HG03060 (cell line): ENCODE measurements at regions not wholly inside any gene's neighbourhood (a gene's known extent, or its start where the extent isn't known, plus 50 kb on each side); places are given as distances from the start of the nearest gene placed in this dataset.

ENCODE experiments used
- ATAC-seq: cut with Tn5 transposase; IDR thresholded peaks from one replicate; pipeline ENCODE4 v1.9.1; 2021; ENCODE audit warnings: low read depth, moderate number of reproducible peaks; ENCODE audit not compliant: unreplicated experiment

DNA sequence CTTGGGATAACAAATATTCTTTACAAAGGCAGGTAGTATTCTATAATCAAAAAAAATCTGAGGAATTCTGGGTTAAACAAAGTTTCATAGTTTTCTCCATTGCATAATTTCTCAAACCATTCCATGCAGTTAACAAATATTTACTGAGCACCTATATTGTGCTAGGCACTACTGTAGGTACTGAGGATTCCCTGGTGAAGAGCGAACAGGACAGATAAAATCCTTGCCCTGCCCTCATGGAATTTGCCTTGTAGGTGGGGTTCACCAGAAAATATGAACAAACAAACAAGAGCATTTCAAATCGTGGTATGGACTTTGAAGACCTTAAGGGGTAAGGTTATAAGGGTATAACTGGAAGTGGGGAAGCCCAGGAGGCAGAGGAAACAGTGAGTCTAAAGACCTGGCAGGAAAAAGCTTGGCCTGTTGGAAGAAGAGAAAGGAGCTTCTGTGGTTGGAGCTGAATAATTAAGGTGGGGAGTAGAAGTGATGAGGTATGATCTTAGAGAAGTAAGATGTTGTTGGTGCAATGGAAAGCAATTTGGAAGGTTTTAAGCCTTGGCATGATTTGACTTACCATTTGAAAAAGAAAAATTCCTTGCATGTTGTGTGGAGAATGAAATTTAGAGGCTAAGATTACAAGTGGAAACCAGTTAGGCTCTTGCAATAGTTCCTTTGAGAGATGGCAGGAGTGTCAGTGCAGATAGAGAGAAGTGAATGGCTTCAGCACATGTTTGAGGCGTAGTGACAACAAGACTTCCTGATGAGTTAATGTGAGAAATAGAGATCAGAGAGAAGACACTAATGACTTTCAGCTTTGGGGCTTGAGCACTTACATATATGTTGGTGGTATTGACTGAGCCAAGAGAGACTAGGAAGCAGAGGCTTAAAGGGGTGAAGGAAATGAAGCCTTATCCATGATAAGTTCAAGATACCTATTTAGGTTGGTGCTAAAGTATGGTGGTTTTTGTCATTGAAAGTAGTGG lies 55.7 kb upstream of the PICALM start:
- peak; percentile 39 for ATAC-seq

DNA sequence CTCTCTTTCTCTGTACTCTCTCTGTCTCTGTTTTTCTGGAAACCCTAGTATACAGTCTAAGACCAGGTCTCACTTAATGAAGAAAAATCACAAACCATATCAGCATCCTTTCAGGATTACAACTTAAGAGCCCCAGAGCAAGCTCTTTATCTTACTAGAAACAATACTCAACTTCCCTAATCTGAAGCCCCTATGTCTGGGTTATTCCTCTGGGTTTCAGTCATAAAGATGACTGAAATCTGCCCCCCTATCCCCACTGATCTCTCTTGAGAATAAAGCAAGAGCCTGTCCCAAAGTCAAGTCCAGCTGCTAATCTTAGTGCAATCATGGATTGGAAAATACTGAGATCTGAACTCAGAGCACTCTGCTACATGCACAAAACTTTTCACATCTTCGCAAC lies 53.9 kb upstream of the PICALM start:
- ATAC-seq, result no peak

DNA sequence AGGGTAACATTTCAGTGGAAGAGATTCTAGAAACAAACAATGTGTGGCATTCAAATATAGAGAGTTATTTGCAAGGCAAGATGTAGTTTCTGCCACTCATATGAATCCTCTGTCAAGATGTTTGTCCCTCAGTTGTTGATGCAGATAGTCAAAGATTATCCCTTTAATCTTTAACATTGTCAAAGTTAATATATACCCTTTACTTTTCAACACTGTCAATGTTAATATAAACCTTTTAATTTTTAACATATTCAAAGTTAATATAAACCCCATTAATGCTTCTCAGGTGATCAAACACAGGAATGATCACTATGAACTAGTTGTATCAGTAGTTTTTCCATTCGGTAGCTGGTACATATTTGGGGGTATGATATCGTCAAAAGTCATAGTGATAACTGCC lies 51.9 kb upstream of the PICALM start:
- no peak for ATAC-seq

DNA sequence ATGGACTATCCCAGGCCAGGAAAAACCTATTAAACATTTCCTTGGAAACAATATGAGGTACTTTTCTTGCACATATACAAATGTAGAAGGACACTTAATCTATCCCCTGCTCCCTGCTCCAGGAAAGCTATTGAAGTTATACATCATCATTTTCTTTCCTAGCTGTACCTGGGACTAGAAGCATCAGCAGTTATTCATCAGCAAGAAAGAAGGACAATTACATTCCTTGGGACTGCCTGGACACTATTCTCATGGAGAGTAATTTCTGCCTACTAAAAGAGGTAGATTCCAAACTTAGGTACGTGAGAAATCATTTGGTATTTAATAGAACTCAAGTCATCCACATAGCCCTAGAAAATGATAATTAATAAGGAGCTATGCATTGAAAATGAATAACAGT lies 51.0 kb upstream of the PICALM start:
- no peak for ATAC-seq

DNA sequence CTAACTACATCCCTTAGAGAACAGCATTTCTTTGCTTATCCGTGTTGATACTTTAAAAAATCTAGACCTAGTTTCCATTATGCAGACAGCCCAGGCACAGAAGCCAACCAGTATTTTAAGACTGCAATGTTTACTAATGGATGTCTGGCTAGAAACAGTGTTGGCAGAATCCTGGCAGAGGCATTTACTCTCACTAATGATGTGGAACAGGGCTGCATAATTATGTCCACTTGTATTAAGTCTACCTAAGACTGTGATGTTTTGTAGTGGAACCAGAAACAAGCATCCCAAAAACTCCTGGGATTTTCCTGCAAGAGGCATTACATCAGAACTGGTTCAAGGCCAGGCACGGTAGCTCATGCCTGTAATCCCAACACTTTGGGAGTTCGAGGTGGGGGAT lies 50.2 kb upstream of the PICALM start:
- no peak for ATAC-seq
